AG10803 (cell line): ENCODE measurements at regions not wholly inside any gene's neighbourhood (a gene's known extent, or its start where the extent isn't known, plus 50 kb on each side); places are given as distances from the start of the nearest gene placed in this dataset.

ENCODE experiments used
- DNase-seq: peaks from one replicate; pipeline ENCODE4 v3.0.0; 2010; ENCODE audit warnings: low read depth
- H3K4me3 ChIP-seq: 2 replicates; pipeline ENCODE4 v1.5.1; 2011; ENCODE audit warnings: mild to moderate bottlenecking, low read length, control low read depth
- CTCF ChIP-seq: conservative IDR thresholded peaks from 2 replicates; pipeline ENCODE4 v1.5.1; 2011; ENCODE audit warnings: mild to moderate bottlenecking, low read length, control low read depth, inconsistent platforms

- no peak for TF ChIP-seq CTCF
- DNase-seq = no peak
- H3K4me3 ChIP-seq = no peak overlapping the region
Measured at GRCh38 chr15:70584441-70584837, 178.9 kb downstream of the UACA start.

- no peak for DNase-seq
- no peak overlapping the region for H3K4me3 ChIP-seq
- TF ChIP-seq CTCF = no peak
Measured at GRCh38 chr15:70583006-70583405, 180.4 kb downstream of the UACA start.

- DNase-seq = peak; percentile 62
- no peak for TF ChIP-seq CTCF
Measured at GRCh38 chr15:70582143-70582945, 181.0 kb downstream of the UACA start.

GRCh38 chr15:70580958-70581357, 182.4 kb downstream of the UACA start:
- TF ChIP-seq CTCF = no peak
- no peak overlapping the region for H3K4me3 ChIP-seq

More at GRCh38 chr15:70582143-70582945, 181.0 kb downstream of the UACA start:
- H3K4me3 ChIP-seq = no peak overlapping the region

GRCh38 chr15:70580286-70580685, 183.1 kb downstream of the UACA start:
- H3K4me3 ChIP-seq = no peak overlapping the region
- DNase-seq = no peak
- TF ChIP-seq CTCF = no peak

More at GRCh38 chr15:70580958-70581357, 182.4 kb downstream of the UACA start:
- no peak for DNase-seq

GRCh38 chr15:70579766-70580165, 183.6 kb downstream of the UACA start:
- no peak for DNase-seq
- TF ChIP-seq CTCF = no peak
- no peak overlapping the region for H3K4me3 ChIP-seq

- DNase-seq = no peak
- no peak for TF ChIP-seq CTCF
- no peak overlapping the region for H3K4me3 ChIP-seq
Measured at GRCh38 chr15:70578196-70578595, 185.2 kb downstream of the UACA start.
